GM21825 (cell line): ENCODE measurements at regions not wholly inside any gene's neighbourhood (a gene's known extent, or its start where the extent isn't known, plus 50 kb on each side); places are given as distances from the start of the nearest gene placed in this dataset.
"Not testable (repeated sequence)": the region's sequence is repeated elsewhere in the genome, so short reads cannot be mapped to it uniquely, and the experiment has no call there.

Source experiments
- ATAC-seq: cut with Tn5 transposase; IDR thresholded peaks from one replicate; pipeline ENCODE4 v1.9.1; 2021; ENCODE audit warnings: mild to moderate bottlenecking, moderate library complexity; ENCODE audit not compliant: unreplicated experiment

DNA sequence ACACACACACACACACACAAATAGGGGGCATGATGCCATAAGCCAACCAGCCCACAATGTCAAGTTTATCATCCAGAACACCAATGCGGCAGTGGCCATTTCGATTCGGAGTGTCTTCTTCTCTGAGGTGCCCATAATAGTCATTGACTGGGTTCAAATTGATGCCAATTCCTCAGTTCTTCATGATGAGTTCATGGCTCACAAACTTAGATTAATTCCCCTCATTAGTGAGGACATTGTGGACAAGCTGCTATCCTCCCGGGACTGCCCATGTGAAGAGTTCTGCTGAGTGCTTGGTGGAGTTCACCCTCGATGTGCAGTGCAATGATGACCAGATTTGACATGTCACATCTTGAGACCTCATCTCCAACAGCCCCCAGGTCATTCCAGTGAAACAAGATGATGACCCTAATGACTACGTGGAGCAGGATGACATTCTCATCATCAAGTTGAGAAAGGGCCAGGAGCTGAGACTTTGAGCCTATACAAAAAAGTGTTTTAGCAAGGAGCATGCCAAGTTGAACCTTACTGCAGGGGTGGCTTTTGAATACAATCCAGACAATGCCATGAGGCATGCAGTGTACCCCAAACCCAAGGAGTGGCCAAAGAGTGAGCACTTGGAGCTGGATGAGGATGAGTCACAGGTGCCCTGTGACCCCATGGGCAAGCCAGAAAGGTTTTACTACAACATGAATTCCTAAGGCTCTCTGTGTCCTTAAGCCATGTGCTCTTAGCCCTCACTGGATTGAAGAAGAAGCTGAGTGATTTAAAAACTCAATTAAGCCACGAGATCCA is 211.6 kb upstream of the SAMSN1 start:
- ATAC-seq, result no peak

- ATAC-seq, result no peak
These were observed 209.0 kb upstream of the SAMSN1 start for GRCh38 chr21:14755086-14755485.

GRCh38 chr21:14754682-14755081 is 208.6 kb upstream of the SAMSN1 start:
- ATAC-seq, result no peak

- no peak for ATAC-seq
These were observed 208.1 kb upstream of the SAMSN1 start for GRCh38 chr21:14754259-14754604.

GRCh38 chr21:14753466-14754258 is 207.5 kb upstream of the SAMSN1 start:
- no peak for ATAC-seq

- ATAC-seq, result no peak
These were observed 207.0 kb upstream of the SAMSN1 start for GRCh38 chr21:14753069-14753465.

DNA sequence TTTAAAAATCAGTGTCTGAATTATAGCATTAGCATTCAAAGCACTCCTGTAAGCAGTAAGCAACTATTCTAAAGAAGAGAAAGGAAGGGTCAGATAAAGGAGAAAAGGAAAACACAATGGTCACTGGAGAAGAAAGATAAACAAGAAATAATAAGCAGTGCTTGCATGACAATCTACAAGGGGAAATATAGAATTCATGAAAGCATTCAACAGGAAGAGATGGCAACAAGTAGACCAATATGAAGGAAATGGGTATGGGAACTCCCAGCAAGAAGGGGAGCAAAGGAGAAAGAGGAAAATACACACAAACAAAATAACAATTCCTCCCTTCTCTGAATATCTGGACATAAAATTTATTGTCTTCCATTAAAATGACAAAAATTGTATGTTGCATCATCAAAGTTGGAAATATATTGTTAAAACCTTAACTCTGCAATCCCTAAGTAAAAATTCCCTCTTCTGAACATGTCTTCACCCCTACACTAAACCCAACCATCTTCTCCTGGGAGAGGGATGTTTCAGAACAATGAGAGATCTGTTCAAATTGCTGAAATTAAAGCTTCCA is 206.3 kb upstream of the SAMSN1 start:
- no peak for ATAC-seq

- no peak for ATAC-seq
These were observed 205.7 kb upstream of the SAMSN1 start for GRCh38 chr21:14751602-14752344.

- ATAC-seq, result no peak
These were observed 204.9 kb upstream of the SAMSN1 start for GRCh38 chr21:14751011-14751410.

GRCh38 chr21:14750041-14750440 is 203.9 kb upstream of the SAMSN1 start:
- no peak for ATAC-seq

DNA sequence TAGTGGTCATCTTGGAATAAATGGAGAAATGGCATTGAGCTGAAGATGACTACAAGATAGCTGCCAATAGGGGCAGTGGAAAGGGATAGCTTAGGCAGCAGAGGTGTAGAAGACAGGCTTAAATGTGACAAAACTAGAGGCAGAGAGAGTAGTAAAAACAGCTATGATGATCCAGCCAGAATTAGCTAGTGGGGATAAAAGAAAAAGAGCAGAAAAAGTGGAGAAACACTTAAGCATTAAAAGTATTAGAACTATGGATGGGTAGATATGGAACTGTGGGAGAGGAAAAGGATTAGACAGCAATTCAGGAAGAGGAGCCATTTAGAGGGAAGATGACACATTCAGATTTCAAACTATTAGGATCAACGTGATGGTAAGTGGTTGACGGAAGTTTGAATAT is 202.5 kb upstream of the SAMSN1 start:
- no peak for ATAC-seq

- no peak for ATAC-seq
These were observed 198.3 kb upstream of the SAMSN1 start for GRCh38 chr21:14744368-14744767.

DNA sequence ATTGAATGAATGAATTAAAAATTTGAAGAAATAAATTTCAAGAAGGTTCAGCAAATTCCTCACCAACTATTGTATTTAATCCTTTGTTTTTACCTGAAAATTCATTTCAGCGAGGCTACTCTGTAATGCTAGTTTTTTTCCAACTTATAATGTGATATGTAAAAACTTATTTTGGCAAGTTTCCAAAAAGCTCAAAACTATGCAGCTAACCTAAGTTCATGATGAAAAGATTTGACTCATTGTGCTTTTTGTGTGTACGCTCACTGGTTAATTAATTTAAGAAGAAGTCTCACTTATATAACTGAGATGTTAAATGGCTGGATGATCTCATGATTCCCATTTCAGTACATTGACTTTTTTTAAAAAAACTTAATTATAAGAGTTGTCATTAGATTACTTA is 196.0 kb upstream of the SAMSN1 start:
- ATAC-seq, result no peak

- no peak for ATAC-seq
These were observed 195.1 kb upstream of the SAMSN1 start for GRCh38 chr21:14741256-14741655.

DNA sequence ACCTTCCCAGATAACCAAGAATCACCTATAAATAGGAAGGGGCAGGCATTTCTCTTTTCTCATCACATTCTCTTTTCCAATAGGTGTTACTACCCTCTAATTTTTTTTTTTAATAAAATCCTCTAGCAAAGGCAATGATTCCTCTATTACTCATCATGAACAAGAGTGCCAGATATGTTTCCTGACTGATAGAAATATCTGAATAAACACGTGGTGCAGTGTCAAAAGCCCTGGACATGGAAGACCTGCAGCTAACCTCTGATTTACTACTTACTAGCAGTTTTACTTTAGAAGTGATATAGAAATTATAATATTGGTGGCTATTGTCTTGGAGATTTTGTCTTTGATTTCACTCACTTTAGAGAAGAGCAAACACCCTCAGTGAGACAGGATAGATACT is 194.6 kb upstream of the SAMSN1 start:
- ATAC-seq, result no peak

GRCh38 chr21:14740116-14740515 is 194.0 kb upstream of the SAMSN1 start:
- no peak for ATAC-seq

DNA sequence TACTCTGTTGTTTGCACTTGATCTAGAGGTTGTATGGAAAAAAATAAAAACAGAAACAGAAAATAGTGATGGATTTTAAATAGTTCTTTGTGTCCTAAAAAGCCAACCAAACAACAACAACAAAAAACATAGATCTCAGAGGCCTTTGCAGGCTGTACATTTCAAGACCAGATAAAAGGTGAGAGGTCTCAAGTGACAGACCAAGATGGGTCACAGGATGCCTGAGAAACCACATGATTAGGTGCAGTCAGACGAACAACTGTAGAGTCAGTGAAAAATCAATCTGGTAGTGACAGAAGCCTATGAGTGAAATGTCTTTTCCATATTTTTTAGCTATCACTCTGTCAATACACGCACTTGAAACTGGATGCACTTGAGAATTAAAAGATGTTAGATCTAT is 193.5 kb upstream of the SAMSN1 start:
- ATAC-seq, result no peak

DNA sequence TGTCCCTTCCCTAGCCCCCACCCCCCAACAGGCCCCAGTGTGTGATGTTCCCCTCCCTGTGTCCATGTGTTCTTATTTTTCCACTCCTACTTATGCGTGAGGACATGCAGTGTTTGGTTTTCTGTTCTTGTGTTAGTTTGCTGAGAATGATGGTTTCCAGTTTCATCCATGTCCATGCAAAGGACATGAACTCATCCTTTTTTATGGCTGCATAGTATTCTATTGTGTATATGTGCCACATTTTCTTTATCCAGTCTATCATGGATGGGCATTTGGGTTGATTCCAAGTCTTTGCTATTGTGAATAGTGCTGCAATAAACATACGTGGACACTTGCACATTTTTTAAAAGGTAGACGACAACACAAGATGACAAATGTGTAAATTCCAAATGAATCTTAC is 192.5 kb upstream of the SAMSN1 start:
- ATAC-seq, result not testable (repeated sequence)

- ATAC-seq, result peak; percentile 56
These were observed 191.8 kb upstream of the SAMSN1 start for GRCh38 chr21:14737922-14738321.

- no peak for ATAC-seq
These were observed 191.2 kb upstream of the SAMSN1 start for GRCh38 chr21:14737284-14737691.

DNA sequence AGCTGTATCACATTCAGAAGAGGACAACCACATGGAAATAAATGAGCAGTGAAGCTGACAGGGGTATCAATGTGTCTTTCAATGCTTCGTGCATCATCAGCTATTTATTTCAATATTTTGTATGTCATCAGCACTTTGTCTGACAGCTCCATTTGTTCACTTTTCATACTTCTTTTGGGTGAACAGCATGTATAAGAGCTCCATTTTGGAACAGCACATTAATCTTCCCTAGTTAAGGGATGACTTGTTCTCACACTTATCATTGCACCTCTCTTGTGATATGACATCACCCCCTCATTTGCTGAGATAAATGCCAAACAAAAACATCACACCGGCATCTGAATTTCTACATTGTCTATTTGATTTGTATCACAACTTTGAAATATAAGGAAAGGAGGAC is 190.6 kb upstream of the SAMSN1 start:
- no peak for ATAC-seq
